H9 (cell line): ENCODE measurements at regions not wholly inside any gene's neighbourhood (a gene's known extent, or its start where the extent isn't known, plus 50 kb on each side); places are given as distances from the start of the nearest gene placed in this dataset.

Experiments used
- DNase-seq: peaks from one replicate; pipeline ENCODE4 v3.0.0-alpha.2; 2017
- H2AFZ ChIP-seq: one replicate; pipeline ENCODE4 v1.6.1; 2013; ENCODE audit warnings: mild to moderate bottlenecking, low read length, control low read depth, moderate library complexity
- H2AK5ac ChIP-seq: 2 replicates; pipeline ENCODE4 v1.6.1; 2013; ENCODE audit warnings: low read length, control low read depth, mixed read lengths; ENCODE audit not compliant: insufficient read length
- H2BK120ac ChIP-seq: one replicate; pipeline ENCODE4 v1.6.1; 2013; ENCODE audit warnings: low read depth, mild to moderate bottlenecking, low read length, control low read depth, inconsistent platforms; ENCODE audit not compliant: poor library complexity, severe bottlenecking
- H2BK12ac ChIP-seq: 2 replicates; pipeline ENCODE4 v1.6.1; 2013; ENCODE audit warnings: low read length, control low read depth, mixed read lengths, low read depth; ENCODE audit not compliant: insufficient read length
- H2BK15ac ChIP-seq: 2 replicates; pipeline ENCODE4 v1.6.1; 2013; ENCODE audit warnings: low read depth, low read length, control low read depth
- H2BK20ac ChIP-seq: one replicate; pipeline ENCODE4 v1.6.1; 2013; ENCODE audit warnings: low read depth, mild to moderate bottlenecking, low read length, control low read depth, inconsistent platforms; ENCODE audit not compliant: poor library complexity, severe bottlenecking
- H2BK5ac ChIP-seq: 2 replicates; pipeline ENCODE4 v1.6.1; 2013; ENCODE audit warnings: low read length, control low read depth, mixed read lengths; ENCODE audit not compliant: insufficient read length
- H3K14ac ChIP-seq: 2 replicates; pipeline ENCODE4 v1.6.1; 2013; ENCODE audit warnings: low read length, control low read depth; ENCODE audit not compliant: insufficient read depth
- H3K18ac ChIP-seq: 2 replicates; pipeline ENCODE4 v1.6.1; 2013; ENCODE audit warnings: low read depth, mild to moderate bottlenecking, mixed read lengths, low read length, control low read depth; ENCODE audit not compliant: insufficient read length
- H3K23ac ChIP-seq: 2 replicates; pipeline ENCODE4 v1.6.1; 2013; ENCODE audit warnings: low read length, control low read depth, mixed read lengths, low read depth; ENCODE audit not compliant: insufficient read length
- H3K23me2 ChIP-seq: 2 replicates; pipeline ENCODE4 v1.6.1; 2013; ENCODE audit warnings: low read depth, mild to moderate bottlenecking, mixed read lengths, low read length, control low read depth; ENCODE audit not compliant: insufficient read length, poor library complexity, severe bottlenecking
- H3K27ac ChIP-seq: 2 replicates; pipeline ENCODE4 v1.5.1; 2013; ENCODE audit warnings: low read length, control low read depth, mixed read lengths, low read depth; ENCODE audit not compliant: insufficient read length
- H3K27me3 ChIP-seq: 2 replicates; pipeline ENCODE4 v1.6.1; 2013; ENCODE audit warnings: low read length, control low read depth, inconsistent platforms; ENCODE audit not compliant: insufficient read depth
- H3K4ac ChIP-seq: 2 replicates; pipeline ENCODE4 v1.6.1; 2013; ENCODE audit warnings: low read depth, mild to moderate bottlenecking, control low read depth, inconsistent platforms, low read length, moderate library complexity
- H3K4me1 ChIP-seq: 2 replicates; pipeline ENCODE4 v1.6.1; 2013; ENCODE audit warnings: low read length, control low read depth, inconsistent platforms; ENCODE audit not compliant: insufficient read depth
- H3K4me2 ChIP-seq: 2 replicates; pipeline ENCODE4 v1.6.1; 2013; ENCODE audit warnings: low read length, control low read depth, mixed read lengths; ENCODE audit not compliant: insufficient read length, insufficient read depth
- H3K56ac ChIP-seq: 2 replicates; pipeline ENCODE4 v1.6.1; 2013; ENCODE audit warnings: low read depth, mild to moderate bottlenecking, mixed read lengths, low read length, control low read depth; ENCODE audit not compliant: insufficient read length
- H3K79me1 ChIP-seq: 2 replicates; pipeline ENCODE4 v1.6.1; 2013; ENCODE audit warnings: low read depth, mild to moderate bottlenecking, moderate library complexity, low read length, control low read depth, inconsistent platforms; ENCODE audit not compliant: insufficient read depth, poor library complexity, severe bottlenecking
- H3K79me2 ChIP-seq: 2 replicates; pipeline ENCODE4 v1.6.1; 2013; ENCODE audit warnings: low read length, control low read depth, inconsistent platforms; ENCODE audit not compliant: insufficient read depth
- H3K9ac ChIP-seq: 2 replicates; pipeline ENCODE4 v1.6.1; 2013; ENCODE audit warnings: low read length, control low read depth, mixed read lengths; ENCODE audit not compliant: insufficient read length; ENCODE audit errors: extremely low read depth
- H3K9me3 ChIP-seq: one replicate; pipeline ENCODE4 v1.6.1; 2013; ENCODE audit warnings: low read depth, low read length, inconsistent platforms; ENCODE audit not compliant: control insufficient read depth
- H3T11ph ChIP-seq: one replicate; pipeline ENCODE4 v1.6.1; 2013; ENCODE audit warnings: mild to moderate bottlenecking, low read length, control low read depth, inconsistent platforms
- H4K20me1 ChIP-seq: one replicate; pipeline ENCODE4 v1.6.1; 2013; ENCODE audit not compliant: control insufficient read depth, insufficient read length, insufficient read depth
- H4K5ac ChIP-seq: 2 replicates; pipeline ENCODE4 v1.6.1; 2013; ENCODE audit warnings: low read depth, mild to moderate bottlenecking, mixed read lengths, low read length, control low read depth; ENCODE audit not compliant: insufficient read length
- H4K8ac ChIP-seq: replicated peaks from 2 replicates; pipeline ENCODE4 v1.6.1; 2013; ENCODE audit warnings: low read length, control low read depth, mixed read lengths, low read depth; ENCODE audit not compliant: insufficient read length
- H4K91ac ChIP-seq: 2 replicates; pipeline ENCODE4 v1.6.1; 2013; ENCODE audit warnings: low read depth, mild to moderate bottlenecking, moderate library complexity, mixed read lengths, low read length, control low read depth; ENCODE audit not compliant: insufficient read length
- H3K27ac Mint-ChIP-seq, 3 experiments: 2 replicates in 2 of 3; 3 replicates in 1 of 3; pipeline ENCODE4 v1.8.0; 2020 to 2021; ENCODE audit warnings: mixed read lengths in 3 of 3, mild to moderate bottlenecking in 1 of 3, moderate library complexity in 1 of 3
- H3K27me3 Mint-ChIP-seq: 2 replicates; pipeline ENCODE4 v1.8.0; 2021; ENCODE audit warnings: low read depth, mild to moderate bottlenecking, moderate library complexity, mixed read lengths
- H3K36me3 Mint-ChIP-seq, 3 experiments: 2 replicates in 2 of 3; 3 replicates in 1 of 3; pipeline ENCODE4 v1.8.0; 2020 to 2021; ENCODE audit warnings: low read depth in 3 of 3, mixed read lengths in 3 of 3; ENCODE audit not compliant: insufficient read depth in 1 of 3
- H3K4me1 Mint-ChIP-seq, 2 experiments: 2 replicates each; pipeline ENCODE4 v1.8.0; 2020; ENCODE audit warnings: mixed read lengths in 2 of 2
- H3K4me3 Mint-ChIP-seq, 2 experiments: 2 replicates in 1 of 2; 3 replicates in 1 of 2; pipeline ENCODE4 v1.8.0; 2020 to 2021; ENCODE audit warnings: mild to moderate bottlenecking in 2 of 2, mixed read lengths in 2 of 2, moderate library complexity in 1 of 2
- H3K9me3 Mint-ChIP-seq, 2 experiments: 2 replicates in 1 of 2; 3 replicates in 1 of 2; pipeline ENCODE4 v1.8.0; 2020; ENCODE audit warnings: mild to moderate bottlenecking in 2 of 2, mixed read lengths in 2 of 2, moderate library complexity in 1 of 2
- TF ChIP-seq, protein P1 (sequence below): fragments of 200-600 bp; sonication (generic); conservative IDR thresholded peaks from 3 replicates; pipeline ENCODE4 v1.8.0; 2021; ENCODE audit warnings: antibody characterized with exemption, mild to moderate bottlenecking

DNA sequence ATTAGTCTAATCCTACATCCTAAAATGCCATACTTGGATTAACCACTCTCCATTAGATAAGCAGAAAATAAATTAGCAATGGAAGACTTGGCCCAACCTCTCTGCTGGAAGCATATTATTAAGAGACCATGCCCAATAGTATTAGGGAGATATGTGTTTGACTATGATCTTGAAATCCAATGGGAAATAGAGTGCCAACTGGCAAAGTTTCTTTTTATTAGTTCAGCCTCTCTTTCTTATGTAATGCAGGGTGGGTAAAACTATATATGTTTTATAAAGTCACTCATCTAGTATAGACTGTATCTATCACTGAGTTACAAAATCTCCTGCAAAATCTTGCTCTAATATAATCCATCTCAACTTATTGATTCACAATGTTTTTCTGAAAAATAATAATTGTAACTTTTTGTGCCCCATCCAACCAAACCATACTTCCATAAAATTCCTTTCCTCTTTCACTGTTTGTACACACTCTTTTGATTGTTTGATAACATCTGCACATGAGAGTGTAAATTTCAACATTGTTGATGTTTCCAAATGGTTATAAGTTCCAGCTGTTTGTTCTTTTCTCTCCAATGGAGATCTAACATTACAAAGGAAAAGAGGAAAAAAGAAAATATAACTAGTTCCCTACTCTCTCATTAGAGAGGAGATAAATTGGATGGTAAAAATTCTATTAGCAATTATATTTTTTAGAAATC is 408.1 kb upstream of the ADGRL2 start:
- no peaks in the 10 kb centered on the region for H3K79me2 ChIP-seq
- H3K9ac ChIP-seq: no peak overlapping the region
- no peak overlapping the region for H2BK20ac ChIP-seq
- no peak overlapping the region for H3K14ac ChIP-seq
- no peak overlapping the region for H2BK120ac ChIP-seq
- Mint-ChIP-seq H3K36me3 (no peaks in the 10 kb centered on the region), H3K4me1 (peaks cover 0 to 2% of the 10 kb centered on the region in 2 experiments; a peak in 1 of 4 replicates), H3K27me3 (no peaks in the 10 kb centered on the region), H3K27ac (peak overlapping the region in 1 of 3 experiments; percentile 22; a peak in 1 of 7 replicates), H3K9me3 (peaks cover 0 to 4% of the 10 kb centered on the region in 2 experiments; a peak in 1 of 5 replicates), H3K4me3 (no peak overlapping the region)
- no peak overlapping the region for H4K91ac ChIP-seq
- no peaks in the 10 kb centered on the region for H3K27me3 ChIP-seq
- H2BK12ac ChIP-seq: no peak overlapping the region
- no peak overlapping the region for H4K8ac ChIP-seq
- no peak overlapping the region for H3K4me2 ChIP-seq
- H3K23ac ChIP-seq: no peak overlapping the region
- no peak overlapping the region for H2BK5ac ChIP-seq
- H3K56ac ChIP-seq: no peak overlapping the region
- no peak for DNase-seq
- H3K18ac ChIP-seq: no peak overlapping the region
- TF ChIP-seq, protein P1, sequence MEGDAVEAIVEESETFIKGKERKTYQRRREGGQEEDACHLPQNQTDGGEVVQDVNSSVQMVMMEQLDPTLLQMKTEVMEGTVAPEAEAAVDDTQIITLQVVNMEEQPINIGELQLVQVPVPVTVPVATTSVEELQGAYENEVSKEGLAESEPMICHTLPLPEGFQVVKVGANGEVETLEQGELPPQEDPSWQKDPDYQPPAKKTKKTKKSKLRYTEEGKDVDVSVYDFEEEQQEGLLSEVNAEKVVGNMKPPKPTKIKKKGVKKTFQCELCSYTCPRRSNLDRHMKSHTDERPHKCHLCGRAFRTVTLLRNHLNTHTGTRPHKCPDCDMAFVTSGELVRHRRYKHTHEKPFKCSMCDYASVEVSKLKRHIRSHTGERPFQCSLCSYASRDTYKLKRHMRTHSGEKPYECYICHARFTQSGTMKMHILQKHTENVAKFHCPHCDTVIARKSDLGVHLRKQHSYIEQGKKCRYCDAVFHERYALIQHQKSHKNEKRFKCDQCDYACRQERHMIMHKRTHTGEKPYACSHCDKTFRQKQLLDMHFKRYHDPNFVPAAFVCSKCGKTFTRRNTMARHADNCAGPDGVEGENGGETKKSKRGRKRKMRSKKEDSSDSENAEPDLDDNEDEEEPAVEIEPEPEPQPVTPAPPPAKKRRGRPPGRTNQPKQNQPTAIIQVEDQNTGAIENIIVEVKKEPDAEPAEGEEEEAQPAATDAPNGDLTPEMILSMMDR: no peak
- no peak overlapping the region for H2AK5ac ChIP-seq
- no peak overlapping the region for H3T11ph ChIP-seq
- H2AFZ ChIP-seq: no peak overlapping the region
- H4K5ac ChIP-seq: no peak overlapping the region
- no peaks in the 10 kb centered on the region for H3K9me3 ChIP-seq
- H3K23me2 ChIP-seq: no peaks in the 10 kb centered on the region
- H3K79me1 ChIP-seq: no peaks in the 10 kb centered on the region
- no peak overlapping the region for H2BK15ac ChIP-seq
- H3K27ac ChIP-seq: no peak overlapping the region
- no peaks in the 10 kb centered on the region for H4K20me1 ChIP-seq
- no peak overlapping the region for H3K4ac ChIP-seq
- no peaks in the 10 kb centered on the region for H3K4me1 ChIP-seq
